SK-MEL-5 (cell line): ENCODE measurements at regions not wholly inside any gene's neighbourhood (a gene's known extent, or its start where the extent isn't known, plus 50 kb on each side); places are given as distances from the start of the nearest gene placed in this dataset.
A peak's percentile ranks its signal among the peaks of the same experiment; 100 is the strongest.

Experiments used
- DNase-seq: peaks from one replicate; pipeline ENCODE4 v3.0.0-alpha.2; 2016; ENCODE audit warnings: low read depth, low spot score
- in situ Hi-C: cut with HindIII; loops from 2 replicates; pipeline ENCODE4 v1.10.0; 2016; ENCODE audit warnings: low sequenced_read_pairs, high pct_unique_total_duplicates, low pct_unique_long_range_greater_than_20kb

DNA sequence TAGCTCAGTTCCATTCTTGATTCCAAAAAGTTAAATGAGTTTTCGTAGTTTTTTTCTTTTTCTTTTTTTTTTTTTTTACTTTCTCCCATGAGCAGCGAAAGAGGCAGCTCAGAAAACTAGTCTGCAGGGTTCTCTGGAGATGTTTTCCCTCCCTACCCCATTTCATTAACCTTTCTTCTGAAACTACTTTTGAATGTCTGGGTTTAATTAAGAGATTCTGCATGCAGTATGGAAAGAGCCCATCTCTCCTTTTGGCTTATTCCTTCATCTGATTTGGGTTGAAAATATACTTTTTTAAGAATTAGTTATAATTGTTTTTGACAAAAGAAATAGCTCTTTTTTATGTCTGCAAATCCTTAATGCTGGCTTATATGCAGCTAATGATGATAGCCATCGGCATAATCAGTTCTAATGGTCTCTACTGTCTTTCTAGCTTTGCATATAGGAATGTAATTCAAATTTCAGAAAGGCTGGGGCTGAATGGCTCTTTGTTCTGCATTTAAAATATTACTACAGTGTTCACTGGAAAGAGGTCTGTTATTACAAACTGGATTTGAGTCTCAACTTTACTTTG is 265.3 kb downstream of the FAT3 start:
- in situ Hi-C loops: no loop called here
- DNase-seq: no peak

DNA sequence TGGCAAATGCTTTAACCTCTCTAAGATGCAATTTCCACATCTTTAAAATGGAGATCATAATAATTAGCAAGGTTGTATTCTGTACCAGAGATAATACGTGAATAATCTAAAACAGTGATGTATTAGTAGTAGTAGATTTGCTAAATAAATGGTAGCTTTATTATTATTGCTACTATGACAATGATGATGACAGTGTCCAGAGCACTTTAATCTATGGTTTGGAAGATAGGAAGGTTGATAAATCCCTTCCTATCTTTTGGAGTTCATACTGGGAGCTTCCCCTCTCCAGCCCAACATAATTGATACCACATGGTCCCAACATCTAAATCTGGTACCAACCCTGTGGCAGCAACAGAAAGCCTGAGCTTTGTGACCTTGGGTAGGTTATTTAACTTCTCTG is 267.8 kb downstream of the FAT3 start:
- in situ Hi-C loops: no loop called here
- DNase-seq: no peak

DNA sequence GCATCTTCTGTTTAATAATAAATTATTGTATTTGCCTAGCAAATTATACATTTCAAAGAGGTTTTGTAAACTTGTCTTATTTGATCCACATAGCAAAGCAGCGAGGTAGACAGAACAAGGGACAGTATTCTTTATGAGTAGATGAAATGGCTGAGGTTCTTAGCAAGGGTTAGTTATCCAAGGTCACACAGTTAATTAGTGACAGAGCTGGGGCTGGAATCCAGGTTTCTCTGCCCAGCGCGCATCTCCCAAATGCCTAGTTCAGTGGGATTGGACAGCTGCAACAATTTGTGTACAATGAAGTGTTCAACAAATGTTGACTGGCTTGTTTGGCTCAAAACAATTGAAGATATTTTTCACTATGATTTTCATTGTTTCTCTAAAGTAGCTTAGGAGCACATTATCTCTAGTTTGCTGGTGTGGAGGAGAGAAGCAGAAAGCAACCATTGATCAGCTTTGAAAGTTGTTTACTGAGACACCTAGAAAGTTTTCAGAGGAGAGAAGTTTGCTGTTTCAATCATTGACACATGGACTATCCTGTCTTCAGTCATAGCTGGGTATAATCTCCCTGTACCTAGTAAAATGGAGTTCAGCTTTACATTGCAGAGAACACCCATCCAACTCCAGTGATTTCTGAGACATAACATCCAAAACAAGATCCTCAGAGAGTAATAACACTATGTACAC is 270.6 kb downstream of the FAT3 start:
- DNase-seq: no peak
- in situ Hi-C loops: no loop called here

DNA sequence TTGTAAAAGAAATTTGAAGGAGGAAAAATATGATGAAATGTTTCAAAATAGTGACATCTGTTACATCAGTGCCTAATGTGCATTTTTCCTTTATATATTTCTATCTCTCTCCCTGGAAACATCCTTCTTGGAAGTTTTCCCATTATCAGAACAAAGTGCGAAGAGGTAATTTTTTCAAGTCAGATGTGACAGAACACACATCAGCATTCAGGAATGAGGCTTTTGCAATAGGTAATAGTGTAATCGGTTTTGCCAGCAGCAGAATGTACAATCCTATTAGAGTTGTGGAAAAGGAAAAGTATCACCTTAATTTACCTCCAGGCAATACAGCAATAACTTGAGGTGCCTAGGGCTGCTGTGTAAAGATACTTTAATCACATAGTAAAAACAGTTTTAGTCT is 275.8 kb downstream of the FAT3 start:
- no peak for DNase-seq
- in situ Hi-C loops: no loop called here

DNA sequence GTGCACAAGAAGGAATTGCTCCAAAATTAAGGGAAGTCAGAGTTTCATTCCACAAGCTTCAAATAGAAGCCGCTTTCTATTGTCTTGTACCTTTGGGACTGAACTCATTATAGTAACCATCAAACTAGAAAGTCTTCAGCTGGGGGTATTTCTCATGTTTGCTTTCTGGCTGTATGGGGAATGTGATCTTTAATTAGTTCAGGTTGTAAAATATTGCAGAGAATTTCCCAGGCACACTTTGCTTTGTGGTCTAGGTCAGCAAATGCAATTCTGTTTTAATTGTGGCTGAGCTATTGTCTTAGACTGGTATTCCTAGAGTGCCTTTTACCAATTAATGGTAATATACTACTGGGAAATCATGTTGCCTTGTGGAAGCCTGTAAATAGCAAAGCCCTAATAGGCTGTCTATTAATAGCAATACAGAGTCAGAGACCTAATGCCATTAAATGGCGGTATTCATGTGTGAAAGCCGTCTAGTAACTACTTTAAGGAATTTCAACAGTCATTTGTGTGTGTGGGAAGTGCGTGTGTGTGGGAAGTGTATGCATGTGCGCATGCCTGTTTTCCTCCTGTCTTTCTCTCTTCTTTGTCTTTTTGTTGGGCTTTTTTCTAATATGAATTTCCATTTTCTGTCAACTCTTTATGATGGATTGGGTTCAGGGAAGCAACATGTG is 276.6 kb downstream of the FAT3 start:
- in situ Hi-C loops: no loop called here

DNA sequence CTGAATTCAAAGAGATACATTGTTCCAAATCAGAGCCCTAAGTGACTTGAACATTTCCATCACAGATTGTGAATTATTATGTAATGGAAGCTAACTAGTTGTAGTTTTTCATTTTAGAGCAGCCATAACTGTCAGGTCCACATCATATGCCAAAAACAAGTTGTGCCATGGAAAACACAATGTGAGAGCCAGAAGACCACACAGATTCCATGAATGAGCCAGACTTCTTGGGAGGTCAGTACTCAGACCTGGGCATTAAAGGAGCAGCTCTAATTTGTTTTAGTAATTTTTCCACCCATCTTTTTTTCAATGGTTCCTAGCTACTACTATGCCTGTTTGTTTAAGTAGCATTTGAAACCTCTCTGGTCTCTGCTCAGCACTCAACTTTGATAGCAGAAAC is 279.4 kb downstream of the FAT3 start:
- no peak for DNase-seq

More for the DNA sequence above, 276.6 kb downstream of the FAT3 start:
- no peak for DNase-seq

DNA sequence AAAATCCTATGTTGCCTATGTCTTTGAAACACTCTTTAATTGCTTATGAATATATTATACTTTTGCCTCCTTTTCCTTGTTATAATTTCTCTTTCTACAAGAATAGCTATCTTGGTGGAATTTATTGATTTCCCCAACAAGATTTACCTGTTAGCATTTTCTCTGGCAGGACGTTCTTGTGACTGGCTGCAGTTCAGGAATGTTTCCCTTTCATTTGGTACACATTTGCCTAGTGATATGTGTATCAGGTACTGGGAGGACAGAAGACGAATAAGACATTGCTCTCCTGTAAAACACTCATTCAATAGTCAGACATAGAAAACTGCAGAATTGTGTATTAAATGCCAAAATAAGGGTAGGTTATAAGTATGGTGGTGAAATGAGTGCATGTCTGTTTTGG is 279.9 kb downstream of the FAT3 start:
- in situ Hi-C loops: no loop called here
- no peak for DNase-seq

More for the DNA sequence above, 279.4 kb downstream of the FAT3 start:
- in situ Hi-C loops: no loop called here

DNA sequence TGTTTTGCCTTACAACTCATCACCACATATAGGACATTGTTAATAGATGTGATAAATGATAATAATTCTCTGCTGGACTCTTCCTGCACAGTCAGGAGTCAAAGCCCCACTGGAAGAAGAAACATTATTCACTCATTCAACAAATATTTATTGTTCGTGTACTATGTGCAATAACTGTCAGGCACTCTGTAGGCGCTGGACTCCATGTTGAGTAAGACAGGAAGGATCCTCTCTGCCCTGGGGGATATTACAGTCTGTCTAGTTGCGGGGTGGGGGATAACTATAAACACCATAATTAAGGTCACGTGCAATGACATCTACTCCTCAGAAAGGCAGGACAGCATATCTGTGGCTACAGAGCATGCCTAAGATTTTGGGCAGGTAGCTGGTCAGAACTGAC is 281.1 kb downstream of the FAT3 start:
- DNase-seq: no peak
- in situ Hi-C loops: no loop called here

DNA sequence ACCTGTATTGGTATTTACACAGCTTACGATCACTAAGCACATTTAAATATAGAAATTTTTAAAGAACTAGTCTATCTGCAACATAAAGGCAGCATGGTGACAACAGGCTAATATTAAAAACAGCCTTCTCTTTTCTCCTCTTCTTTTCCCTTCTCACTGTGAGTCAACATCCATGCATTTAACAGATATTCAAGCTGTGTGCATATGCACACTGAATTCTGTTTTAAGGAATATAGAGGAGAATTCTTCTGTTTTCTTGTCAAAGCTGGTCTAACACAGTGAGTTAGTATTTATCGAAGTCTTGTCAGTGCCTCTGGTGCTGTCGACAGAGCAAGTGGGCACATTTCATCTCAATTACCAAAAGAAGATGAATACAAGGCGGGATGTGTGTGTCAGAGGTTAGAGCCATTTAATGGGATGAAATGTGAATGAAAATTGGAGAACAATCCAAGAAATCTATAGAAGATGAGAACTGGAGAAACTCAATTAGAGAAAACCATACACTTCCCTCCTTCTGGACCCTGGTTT is 282.3 kb downstream of the FAT3 start:
- in situ Hi-C loops: no loop called here
- DNase-seq: no peak

DNA sequence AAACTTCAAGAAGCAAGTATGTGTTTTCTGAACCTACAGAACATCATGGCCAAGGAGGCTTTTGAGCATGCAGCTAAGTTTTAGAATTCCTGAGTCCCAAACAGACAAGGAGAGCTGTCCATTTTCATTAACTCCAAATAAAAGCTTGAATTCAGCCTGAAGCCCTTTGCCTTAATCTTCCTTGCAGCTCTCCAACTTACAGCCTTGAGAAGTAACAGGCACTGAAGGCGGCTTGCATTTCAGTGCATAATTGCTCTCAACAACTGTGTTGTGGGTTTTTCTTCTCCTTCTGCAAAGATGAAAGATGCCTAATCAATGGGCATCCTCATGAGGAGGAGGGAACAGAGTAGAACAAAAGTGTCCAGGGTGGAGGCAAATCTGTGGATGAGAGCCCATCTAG is 286.0 kb downstream of the FAT3 start:
- in situ Hi-C loops: no loop called here
- DNase-seq: no peak

DNA sequence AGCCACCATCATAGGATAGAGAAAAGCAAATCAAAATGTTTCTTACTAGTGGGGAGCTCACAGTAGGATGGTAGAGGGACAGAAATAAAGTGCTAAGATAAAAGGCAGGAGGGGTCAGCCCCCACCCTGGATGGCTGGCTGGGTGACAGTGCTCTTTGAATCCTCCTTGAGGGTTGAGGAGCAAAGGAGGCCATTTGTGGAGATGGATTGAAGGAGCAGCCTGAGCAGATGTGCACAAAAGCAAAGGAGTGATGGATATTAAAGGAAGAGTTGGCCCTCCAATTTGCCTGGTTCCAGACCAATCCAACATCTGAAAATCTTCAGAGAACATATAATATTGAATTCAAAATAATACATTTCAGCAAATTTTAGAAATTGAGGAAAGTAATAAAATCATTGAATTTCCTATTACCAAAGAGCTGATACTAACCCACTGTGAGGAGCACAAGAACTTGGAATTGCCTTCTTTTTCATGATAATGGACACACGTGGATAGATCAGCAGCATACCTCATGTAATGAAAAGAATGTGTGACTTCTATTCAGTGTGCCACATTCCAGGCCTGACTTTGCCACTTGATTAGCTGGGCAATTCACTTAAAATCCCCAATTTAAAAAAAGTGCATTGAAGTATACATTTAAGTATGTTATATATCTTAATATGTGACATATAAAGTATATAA is 287.0 kb downstream of the FAT3 start:
- DNase-seq: no peak
- in situ Hi-C loops: no loop called here

DNA sequence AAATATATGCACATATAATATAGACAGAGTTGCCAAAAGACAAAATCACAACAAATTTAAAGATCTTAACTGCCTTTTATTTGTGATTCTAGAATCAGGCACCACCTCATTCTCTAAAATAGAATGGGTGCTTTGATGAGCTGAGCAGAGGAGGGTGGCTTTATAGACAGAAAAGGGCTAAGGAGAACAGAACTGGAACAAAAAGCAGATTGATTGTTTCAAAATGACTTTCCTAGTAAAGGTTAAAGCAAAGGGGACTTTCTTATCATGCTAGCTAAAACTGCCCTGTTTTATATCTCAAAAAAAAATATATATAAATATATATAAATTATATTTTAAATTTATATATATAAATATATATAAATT is 287.6 kb downstream of the FAT3 start:
- in situ Hi-C loops: no loop called here
- no peak for DNase-seq

DNA sequence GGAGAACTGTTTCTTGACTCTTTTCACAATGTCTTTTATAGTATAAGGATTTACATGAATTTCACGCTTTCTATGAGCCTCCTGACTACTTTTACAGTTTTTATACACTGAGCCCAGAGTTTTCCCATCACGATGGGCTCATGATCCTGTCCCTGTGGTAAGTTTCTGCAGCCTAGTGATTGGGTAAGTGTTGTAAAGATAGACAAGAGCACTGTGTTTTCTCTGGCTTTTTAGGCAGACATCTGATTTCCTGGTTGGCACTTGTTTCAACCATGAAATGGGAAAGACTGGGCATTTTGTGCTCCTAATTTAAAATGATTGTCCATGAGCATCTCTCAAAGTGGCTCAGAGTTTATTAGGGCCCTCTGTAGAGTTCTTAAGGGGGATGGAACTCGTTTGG is 299.0 kb downstream of the FAT3 start:
- in situ Hi-C loops: no loop called here
- DNase-seq: no peak

DNA sequence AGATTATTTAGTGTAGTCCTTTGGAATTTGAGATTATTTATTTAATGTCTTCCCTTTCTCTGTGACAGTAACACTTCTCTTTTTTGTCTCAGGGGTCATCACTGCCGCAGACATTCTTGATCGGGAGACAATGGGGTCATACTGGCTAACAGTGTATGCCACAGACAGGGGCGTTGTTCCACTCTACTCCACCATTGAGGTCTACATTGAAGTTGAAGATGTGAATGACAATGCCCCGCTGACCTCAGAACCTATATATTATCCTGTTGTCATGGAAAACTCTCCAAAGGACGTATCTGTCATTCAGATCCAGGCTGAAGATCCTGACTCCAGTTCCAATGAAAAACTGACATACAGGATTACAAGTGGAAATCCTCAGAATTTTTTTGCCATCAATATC is 299.9 kb downstream of the FAT3 start:
- in situ Hi-C loops: no loop called here
- DNase-seq: no peak

DNA sequence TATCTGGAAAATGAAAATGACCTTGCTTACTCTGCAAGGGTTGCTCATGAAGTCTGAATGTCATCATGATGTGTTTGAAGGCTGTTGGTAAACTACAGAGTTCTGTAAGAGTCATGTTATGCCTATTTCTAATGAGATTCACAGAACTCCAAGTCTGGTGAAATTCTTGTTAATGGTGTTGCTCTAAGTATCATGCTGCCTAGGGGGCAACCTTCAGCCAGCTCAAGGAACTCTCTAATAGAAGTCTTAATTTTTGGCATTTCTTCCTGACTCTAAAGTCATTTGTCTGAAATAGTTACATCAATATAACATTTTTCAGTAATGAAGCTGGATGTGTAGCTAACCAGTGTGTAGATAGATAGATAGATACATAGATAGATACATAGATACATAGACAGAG is 302.8 kb downstream of the FAT3 start:
- in situ Hi-C loops: no loop called here
- DNase-seq: no peak

DNA sequence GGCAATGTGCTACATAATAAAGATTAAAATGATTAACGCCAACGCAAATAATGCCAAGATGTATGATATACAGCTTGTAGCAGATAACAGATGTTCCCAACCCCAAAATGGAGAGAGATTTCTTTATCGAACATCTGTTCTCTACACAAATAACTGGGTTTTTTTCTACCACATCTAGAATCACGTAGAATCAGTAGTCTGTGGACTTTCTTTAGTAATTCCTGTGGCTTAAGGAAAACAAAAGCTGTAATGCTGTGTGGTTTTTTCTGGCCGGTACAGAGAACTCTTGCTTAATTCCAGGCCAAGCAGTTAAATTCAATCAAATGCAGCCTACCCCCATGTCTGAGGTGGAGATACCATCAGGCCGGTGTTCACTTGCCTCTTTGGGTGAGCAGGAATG is 303.4 kb downstream of the FAT3 start:
- in situ Hi-C loops: no loop called here
- DNase-seq: no peak

DNA sequence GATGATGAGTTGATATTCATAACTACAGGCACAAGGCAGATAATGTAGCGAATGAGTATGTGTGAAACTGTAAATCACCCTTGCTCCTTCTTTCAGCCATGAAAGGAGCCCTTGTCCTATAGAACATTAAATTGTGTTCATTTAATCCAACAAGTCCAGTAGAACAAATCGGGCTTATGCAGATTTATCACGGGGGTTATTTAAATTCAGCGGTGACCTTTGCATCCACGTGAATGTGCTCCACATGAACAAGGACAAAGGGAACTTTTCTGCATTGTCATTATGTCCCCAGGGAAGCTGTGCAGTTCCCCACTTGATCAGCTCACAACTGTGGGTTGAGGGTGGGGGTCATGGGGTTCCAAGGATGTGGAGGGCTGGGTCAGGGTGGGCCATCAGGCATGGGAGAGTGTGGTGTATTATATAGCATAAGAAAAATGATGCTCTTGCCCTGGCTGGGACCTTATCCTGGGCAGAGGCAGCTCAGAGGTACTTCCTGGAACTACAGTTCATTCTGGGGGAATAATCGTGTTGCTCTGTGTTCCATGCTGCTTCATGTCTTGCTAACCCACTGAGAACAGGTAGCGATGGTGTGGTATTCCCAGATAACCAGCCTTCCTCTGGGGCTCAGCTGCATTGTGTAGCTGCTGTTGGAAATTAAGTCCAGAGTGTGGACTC is 306.6 kb downstream of the FAT3 start:
- in situ Hi-C loops: no loop called here
- DNase-seq: peak; percentile 55
